ENCODE measurements at regions not wholly inside any gene's neighbourhood (a gene's known extent, or its start where the extent isn't known, plus 50 kb on each side); places are given as distances from the start of the nearest gene placed in this dataset.

- Mint-ChIP-seq H3K4me3 (no peak overlapping the region), H3K4me1 (peaks cover 3 to 13% of the 10 kb centered on the region in 2 experiments; a peak in 3 of 4 replicates), H3K27me3 (ENCODE audit: low read depth) (peaks cover 97% of the 10 kb centered on the region), H3K27ac (no peak overlapping the region), H3K9me3 (no peaks in the 10 kb centered on the region; a peak in 1 of 5 replicates), H3K36me3 (ENCODE audit: insufficient read depth in 1 of 3, low read depth in 3 of 3) (no peaks in the 10 kb centered on the region)
- no peak overlapping the region for H3K56ac ChIP-seq (ENCODE audit: insufficient read length, low read depth, low read length)
- no peaks in the 10 kb centered on the region for H3K79me1 ChIP-seq (ENCODE audit: insufficient read depth, low read depth, low read length, poor library complexity, severe bottlenecking)
- H4K5ac ChIP-seq (ENCODE audit: insufficient read length, low read depth, low read length): no peak overlapping the region
- no peak overlapping the region for H3K18ac ChIP-seq (ENCODE audit: insufficient read length, low read depth, low read length)
- DNase-seq: no peak
- no peak overlapping the region for H2AFZ ChIP-seq (ENCODE audit: low read length)
- no peak overlapping the region for H2BK12ac ChIP-seq (ENCODE audit: insufficient read length, low read depth, low read length)
- no peaks in the 10 kb centered on the region for H3K79me2 ChIP-seq (ENCODE audit: insufficient read depth, low read length)
- no peak overlapping the region for H3T11ph ChIP-seq (ENCODE audit: low read length)
- H3K14ac ChIP-seq (ENCODE audit: insufficient read depth, low read length): no peak overlapping the region
- no peak overlapping the region for H3K4me2 ChIP-seq (ENCODE audit: insufficient read depth, insufficient read length, low read length)
- H2AK5ac ChIP-seq (ENCODE audit: insufficient read length, low read length): no peak overlapping the region
- H4K8ac ChIP-seq (replicated peaks; ENCODE audit: insufficient read length, low read depth, low read length): no peak overlapping the region
- H2BK15ac ChIP-seq (ENCODE audit: low read depth, low read length): no peak overlapping the region
- H2BK120ac ChIP-seq (ENCODE audit: low read depth, low read length, poor library complexity, severe bottlenecking): no peak overlapping the region
- H3K9me3 ChIP-seq (ENCODE audit: control insufficient read depth, low read depth, low read length): no peaks in the 10 kb centered on the region
- no peak overlapping the region for H3K23ac ChIP-seq (ENCODE audit: insufficient read length, low read depth, low read length)
- H3K4ac ChIP-seq (ENCODE audit: low read depth, low read length): no peak overlapping the region
- peaks cover 2% of the 10 kb centered on the region; the same call in 1 of the 2 replicates for H3K27me3 ChIP-seq (ENCODE audit: insufficient read depth, low read length)
- no peak overlapping the region for H2BK5ac ChIP-seq (ENCODE audit: insufficient read length, low read length)
- H3K27ac ChIP-seq (ENCODE audit: insufficient read length, low read depth, low read length): no peak overlapping the region
- no peak overlapping the region for H2BK20ac ChIP-seq (ENCODE audit: low read depth, low read length, poor library complexity, severe bottlenecking)
- H4K91ac ChIP-seq (ENCODE audit: insufficient read length, low read depth, low read length): no peak overlapping the region
- TF ChIP-seq, protein P1, sequence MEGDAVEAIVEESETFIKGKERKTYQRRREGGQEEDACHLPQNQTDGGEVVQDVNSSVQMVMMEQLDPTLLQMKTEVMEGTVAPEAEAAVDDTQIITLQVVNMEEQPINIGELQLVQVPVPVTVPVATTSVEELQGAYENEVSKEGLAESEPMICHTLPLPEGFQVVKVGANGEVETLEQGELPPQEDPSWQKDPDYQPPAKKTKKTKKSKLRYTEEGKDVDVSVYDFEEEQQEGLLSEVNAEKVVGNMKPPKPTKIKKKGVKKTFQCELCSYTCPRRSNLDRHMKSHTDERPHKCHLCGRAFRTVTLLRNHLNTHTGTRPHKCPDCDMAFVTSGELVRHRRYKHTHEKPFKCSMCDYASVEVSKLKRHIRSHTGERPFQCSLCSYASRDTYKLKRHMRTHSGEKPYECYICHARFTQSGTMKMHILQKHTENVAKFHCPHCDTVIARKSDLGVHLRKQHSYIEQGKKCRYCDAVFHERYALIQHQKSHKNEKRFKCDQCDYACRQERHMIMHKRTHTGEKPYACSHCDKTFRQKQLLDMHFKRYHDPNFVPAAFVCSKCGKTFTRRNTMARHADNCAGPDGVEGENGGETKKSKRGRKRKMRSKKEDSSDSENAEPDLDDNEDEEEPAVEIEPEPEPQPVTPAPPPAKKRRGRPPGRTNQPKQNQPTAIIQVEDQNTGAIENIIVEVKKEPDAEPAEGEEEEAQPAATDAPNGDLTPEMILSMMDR (conservative IDR thresholded peaks at IDR 0.05): no peak
- H3K4me1 ChIP-seq (ENCODE audit: insufficient read depth, low read length): no peaks in the 10 kb centered on the region
- no peaks in the 10 kb centered on the region for H4K20me1 ChIP-seq (ENCODE audit: control insufficient read depth, insufficient read depth, insufficient read length)
- H3K9ac ChIP-seq (ENCODE audit: extremely low read depth, insufficient read length, low read length): no peak overlapping the region
- peaks cover 3% of the 10 kb centered on the region for H3K23me2 ChIP-seq (ENCODE audit: insufficient read length, low read depth, low read length, poor library complexity, severe bottlenecking)
Observed at GRCh38 chr2:120554625-120555032, 181.0 kb upstream of the GLI2 start.

Measured in H9 (cell line).